ENCODE measurements at regions not wholly inside any gene's neighbourhood (a gene's known extent, or its start where the extent isn't known, plus 50 kb on each side); places are given as distances from the start of the nearest gene placed in this dataset.

DNA sequence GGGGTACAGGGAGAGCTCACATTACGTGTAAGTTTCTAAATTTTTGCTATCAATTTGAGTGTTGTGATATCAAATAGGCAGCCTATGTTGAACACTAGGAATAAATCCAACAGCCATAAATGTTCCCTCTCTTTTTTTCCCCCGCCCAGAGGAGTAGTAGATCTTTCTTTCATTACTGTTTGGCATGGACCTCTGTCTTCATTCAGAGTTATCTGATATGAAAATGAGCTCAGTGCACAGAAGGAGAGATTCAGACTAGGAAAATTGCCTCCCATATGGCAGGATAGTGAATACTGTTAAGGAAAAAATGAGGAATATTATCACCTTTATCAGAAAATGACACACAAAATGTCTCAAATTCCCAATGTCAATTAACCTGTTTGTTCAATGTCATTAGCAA, 110.0 kb upstream of the EYS start:
- no peak for DNase-seq (ENCODE audit: low spot score)

DNA sequence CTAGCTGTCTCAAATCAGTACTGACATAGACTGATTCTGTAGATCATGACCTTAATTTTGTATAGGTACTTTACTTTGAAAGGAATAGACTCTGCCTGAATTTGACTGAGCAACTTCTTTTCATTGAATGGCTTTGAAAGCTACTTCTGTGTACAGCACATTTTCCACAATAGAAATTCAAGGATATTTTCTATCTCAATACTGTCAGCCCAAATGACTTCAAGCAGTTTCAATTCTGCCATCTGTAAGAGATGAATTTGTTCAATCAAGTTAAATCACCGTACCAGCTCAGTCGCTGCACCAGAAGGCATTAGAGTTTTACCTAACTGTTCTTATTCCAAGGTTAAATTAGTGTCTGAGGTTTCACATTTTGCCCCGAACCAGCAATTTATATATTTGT, 107.0 kb upstream of the EYS start:
- no peak for DNase-seq (ENCODE audit: low spot score)

DNA sequence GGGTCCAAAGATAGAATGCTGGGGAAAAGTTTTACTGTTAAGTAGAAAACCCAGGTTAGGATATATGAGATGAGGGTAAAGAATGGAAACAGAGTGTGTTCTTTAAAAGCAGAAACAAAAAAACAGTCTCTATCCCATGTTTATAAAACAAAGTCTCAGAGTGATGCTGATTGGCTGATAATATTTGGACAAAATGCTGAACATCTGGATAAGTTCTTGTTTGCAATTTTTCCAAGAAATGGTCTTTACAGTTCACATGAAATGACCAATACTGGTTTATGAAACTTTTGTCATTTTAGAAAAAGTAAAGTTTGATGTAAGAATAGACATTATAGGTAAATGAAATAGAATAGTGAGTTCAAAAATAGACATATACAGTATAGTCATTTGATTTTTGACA, 96.2 kb upstream of the EYS start:
- DNase-seq (ENCODE audit: low spot score): no peak

DNA sequence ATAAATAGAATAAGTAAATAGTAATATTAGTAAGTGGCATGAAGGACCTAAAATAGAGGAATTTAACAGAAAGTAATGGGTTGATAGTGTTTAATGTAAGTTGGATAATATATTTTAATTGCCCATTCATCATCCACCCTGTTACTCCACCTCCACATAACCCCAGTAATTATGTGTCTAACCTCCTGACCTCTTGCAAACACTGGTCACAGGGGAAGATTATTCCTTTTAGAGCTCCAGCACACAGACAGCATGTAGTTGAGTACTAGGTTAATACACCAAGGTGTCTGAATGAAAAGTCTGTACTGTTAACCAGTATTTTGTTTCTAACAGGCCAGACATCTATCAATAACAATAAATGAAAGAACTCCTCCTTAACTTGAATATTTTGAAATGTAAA, 92.4 kb upstream of the EYS start:
- DNase-seq (ENCODE audit: low spot score): no peak

DNA sequence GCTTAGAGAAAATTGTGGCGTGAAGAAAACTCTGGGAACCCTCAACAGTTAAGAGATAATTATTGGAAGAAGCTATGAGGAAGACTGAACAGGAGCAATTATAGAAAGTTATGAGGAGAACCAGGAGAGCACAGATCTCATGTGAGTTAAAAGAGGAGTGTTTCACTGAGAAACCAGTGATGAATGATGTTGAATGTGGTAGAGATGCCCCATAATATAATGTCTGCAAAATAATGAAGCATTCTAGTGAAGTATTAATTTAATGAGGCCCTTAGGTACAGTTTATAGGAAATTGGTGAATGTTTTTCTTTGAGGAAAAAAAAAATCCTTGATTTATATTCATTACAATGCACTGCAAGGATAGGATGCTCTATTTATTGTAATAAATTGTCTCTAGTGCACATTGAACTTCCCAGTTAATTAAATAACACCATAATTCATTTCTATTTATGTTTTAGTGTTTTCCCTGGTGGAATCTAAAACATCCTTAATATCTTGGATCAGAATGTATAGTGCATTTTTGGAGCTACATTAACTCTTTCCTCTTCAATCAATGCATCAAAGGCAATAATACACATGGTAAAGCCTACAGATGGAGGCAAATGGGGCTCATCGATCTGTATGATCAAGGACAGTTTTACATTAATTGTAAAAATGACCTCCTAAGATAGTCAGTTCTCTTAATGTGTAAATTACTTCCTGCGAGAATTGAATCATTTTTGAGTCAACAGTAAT, 91.4 kb upstream of the EYS start:
- DNase-seq (ENCODE audit: low spot score): no peak

DNA sequence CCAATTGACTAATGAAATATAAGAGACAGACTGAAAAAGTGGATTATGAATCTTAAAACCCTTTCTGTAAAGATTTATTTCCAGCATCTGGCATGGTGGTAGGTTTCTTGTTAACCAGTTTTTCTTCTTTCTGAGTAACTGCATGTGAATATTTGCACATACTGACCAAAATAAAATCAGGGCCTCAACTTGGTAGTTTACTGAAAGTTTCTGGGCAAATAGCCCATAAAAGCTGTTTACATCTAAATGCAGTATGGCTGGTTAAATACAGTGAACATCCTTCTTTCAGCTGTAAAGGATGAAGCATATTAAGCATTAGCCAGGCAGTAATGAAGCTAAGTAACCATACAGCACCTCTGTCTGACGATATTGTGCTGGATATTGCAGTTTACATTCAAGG, 83.6 kb upstream of the EYS start:
- DNase-seq (ENCODE audit: low spot score): no peak

DNA sequence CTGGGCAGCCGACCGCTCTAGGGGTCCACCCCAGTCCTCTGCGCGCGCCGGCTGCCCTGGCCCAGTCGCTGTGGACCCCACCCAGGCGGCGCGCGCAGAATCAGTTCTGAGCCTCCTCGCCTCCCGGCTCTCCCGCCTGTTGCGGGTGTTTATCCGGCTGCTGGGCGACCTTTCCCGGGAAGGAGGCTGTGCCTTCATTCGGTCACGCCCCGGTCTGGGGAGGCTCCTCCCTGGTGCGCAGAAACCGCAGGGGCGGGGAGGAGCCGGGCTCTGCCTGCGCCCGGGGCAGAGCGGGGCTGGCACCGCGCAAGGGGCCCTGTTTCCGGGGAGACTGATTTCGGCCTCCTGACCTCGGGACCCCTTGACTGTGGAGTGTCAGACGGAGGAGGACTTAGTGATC, 80.8 kb upstream of the EYS start:
- DNase-seq (ENCODE audit: low spot score): no peak

DNA sequence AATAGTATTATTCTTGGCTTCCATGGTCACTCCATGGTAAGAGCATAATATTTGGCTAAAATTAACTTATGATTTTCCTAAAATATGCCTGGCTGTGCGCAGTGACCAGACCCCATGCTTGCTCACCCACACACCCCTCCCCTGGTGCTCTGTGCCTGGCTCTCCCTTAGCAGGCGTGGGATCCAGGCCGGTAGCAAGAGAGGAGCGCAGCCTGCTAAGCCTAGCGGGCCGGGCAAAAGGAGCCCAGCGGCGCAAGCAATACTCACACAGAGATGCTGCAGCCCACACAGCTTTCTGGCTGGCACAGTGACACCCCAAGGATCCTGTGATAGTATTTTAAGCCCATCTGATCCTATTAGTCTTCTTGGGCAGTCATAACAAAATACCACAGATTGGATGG, 79.8 kb upstream of the EYS start:
- no peak for DNase-seq (ENCODE audit: low spot score)

DNA sequence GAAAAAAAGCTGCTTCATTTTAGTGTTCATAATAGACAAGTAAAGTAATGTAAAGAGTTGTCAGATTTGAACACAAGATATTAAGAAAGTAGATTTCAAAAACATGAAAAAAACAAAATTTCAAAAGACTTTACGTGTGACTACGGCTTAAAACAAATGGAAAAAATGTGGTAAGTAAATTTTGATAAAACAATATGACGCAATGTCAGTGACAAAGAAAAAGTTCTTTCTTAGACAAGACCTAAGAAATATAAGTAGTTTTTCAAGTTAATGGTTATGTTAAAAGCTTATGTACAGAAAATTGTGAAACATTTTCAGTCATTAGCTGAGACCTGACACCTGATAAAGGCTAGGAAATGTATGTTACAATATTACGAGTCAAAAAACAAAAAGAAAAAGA, 73.7 kb upstream of the EYS start:
- DNase-seq (ENCODE audit: low spot score): no peak

DNA sequence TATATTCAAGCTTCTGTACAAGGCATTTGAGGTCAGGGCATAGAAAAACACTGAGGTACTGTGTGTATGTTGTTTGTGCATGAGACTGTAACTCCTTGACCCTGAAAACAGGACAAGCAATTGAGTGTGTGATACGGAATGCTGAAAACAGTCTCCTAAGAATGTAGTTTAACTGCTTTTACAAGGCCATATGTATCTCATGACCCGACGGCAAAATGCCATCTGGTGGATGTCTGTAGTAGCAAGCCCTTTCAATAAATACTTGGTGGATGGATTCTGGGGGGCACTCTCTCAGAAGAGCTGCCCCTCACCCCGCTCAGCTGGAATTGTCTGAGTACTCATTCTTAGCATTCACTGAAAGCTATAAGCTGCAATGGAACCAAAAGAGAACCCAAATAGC, 69.3 kb upstream of the EYS start:
- DNase-seq (ENCODE audit: low spot score): no peak

DNA sequence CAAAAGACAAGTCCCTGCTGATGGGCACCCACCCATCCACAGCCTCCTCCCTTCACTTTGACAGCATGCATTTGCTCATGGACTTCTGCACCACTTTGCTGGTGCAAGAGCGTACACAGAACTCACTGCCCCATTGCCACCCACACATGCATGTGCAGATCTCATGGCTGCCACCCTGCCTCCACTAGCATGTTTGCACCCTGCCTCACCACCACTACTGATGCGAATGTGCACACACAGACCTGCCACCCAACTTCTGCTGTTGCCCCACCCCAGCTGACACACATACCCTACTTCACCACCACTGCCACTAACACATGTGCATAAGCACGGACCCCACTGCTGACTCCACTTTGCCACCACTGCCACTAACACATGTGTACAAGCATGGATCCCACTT, 64.9 kb upstream of the EYS start:
- DNase-seq (ENCODE audit: low spot score): no peak

DNA sequence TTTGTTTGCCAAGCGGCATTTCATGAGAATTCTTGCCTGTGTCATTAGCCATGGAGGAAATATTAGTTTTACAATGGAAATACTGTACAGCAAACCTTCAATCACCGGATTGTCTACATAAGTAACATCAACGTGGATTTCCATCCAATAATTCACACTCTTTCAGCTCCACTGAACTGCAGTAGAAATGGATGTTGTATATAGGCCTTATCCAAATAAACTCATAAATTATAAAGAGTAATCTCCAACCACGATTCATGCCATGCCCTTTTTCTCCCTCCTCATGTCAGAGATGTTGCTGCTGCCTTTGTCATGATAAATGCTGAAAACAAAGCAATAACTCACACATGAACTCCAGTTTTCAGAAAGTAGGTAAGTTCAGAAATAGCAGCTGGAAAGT, 54.9 kb upstream of the EYS start:
- DNase-seq (ENCODE audit: low spot score): no peak

DNA sequence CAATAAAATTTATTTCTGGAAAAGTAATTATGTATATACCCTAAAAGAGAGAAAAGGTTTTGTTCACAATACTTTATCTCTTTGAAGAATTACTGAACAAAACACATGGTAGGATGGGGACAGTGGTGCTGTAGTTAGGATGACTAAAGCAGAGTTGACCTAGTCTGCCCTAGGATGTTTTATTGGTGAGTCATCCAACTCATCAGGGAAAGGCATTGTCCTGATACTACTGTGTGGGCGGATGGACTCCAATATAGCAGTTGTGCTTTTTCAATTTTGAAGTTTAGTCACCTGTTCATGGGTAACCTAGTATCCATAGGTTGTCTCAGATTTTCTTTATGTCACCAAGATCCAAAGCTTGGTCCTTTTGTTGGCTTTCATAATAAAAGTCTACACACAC, 53.3 kb upstream of the EYS start:
- no peak for DNase-seq (ENCODE audit: low spot score)

All from ecto neural progenitor cell (in vitro differentiated cells).